ENCODE measurements at regions not wholly inside any gene's neighbourhood (a gene's known extent, or its start where the extent isn't known, plus 50 kb on each side); places are given as distances from the start of the nearest gene placed in this dataset.

- Histone ChIP-seq H3K4me3 (ENCODE audit: control insufficient read depth in 2 of 3, extremely low read depth in 1 of 3, insufficient read depth in 2 of 3, low read depth in 1 of 3, low read length in 3 of 3) (no peak overlapping the region), H3K36me3 (ENCODE audit: control insufficient read depth in 2 of 2, extremely low read depth in 1 of 2, insufficient read depth in 2 of 2, low read length in 2 of 2) (no peaks in the 10 kb centered on the region), H3K79me2 (ENCODE audit: control insufficient read depth, insufficient read depth, low read length) (no peaks in the 10 kb centered on the region), H3K9me1 (ENCODE audit: control insufficient read depth, extremely low read depth, insufficient read depth, low read length) (no peaks in the 10 kb centered on the region), H4K20me1 (ENCODE audit: control insufficient read depth, extremely low read depth, insufficient read depth, low read length) (no peaks in the 10 kb centered on the region), H3K9me3 (ENCODE audit: control insufficient read depth, low read depth, low read length) (no peaks in the 10 kb centered on the region), H3K9ac (ENCODE audit: control insufficient read depth, extremely low read depth, insufficient read depth, low read length) (no peak overlapping the region), H3K27ac (ENCODE audit: control insufficient read depth, insufficient read depth, low read length) (no peak overlapping the region), H2AFZ (ENCODE audit: control insufficient read depth, low read length) (no peak overlapping the region), H3K27me3 (ENCODE audit: control insufficient read depth, extremely low read depth, insufficient read depth, low read length) (no peaks in the 10 kb centered on the region), H3K4me2 (ENCODE audit: control insufficient read depth, extremely low read depth, insufficient read depth, low read depth, low read length) (no peak overlapping the region), H3K4me1 (ENCODE audit: control insufficient read depth, extremely low read depth, insufficient read depth, low read length) (no peaks in the 10 kb centered on the region)
- dilution Hi-C loops (cut with MboI; ENCODE audit: extremely low pct_ligation_motif_present, low sequenced_read_pairs), result no loop called here
- TF ChIP-seq CTCF (optimal IDR thresholded peaks at IDR 0.05 in 1 of 3, IDR thresholded peaks at IDR 0.05 in 1 of 3, conservative IDR thresholded peaks at IDR 0.05 in 1 of 3; ENCODE audit: extremely low read depth in 1 of 3, insufficient read depth in 2 of 3, low read length in 3 of 3), result peak; percentile 23 to 77 (median 34)
- TF ChIP-seq EZH2 (IDR thresholded peaks at IDR 0.05; ENCODE audit: low read length), result no peak
- no peak for DNase-seq (ENCODE audit: low read depth, low spot score)
- peak; percentile 46 for FAIRE-seq
Measured at GRCh38 chrX:3244955-3245354, 101.5 kb downstream of the MXRA5 start.

- Histone ChIP-seq H3K79me2 (ENCODE audit: control insufficient read depth, insufficient read depth, low read length) (no peaks in the 10 kb centered on the region), H3K9me3 (ENCODE audit: control insufficient read depth, low read depth, low read length) (no peaks in the 10 kb centered on the region), H3K27ac (ENCODE audit: control insufficient read depth, insufficient read depth, low read length) (no peak overlapping the region), H3K27me3 (ENCODE audit: control insufficient read depth, extremely low read depth, insufficient read depth, low read length) (no peaks in the 10 kb centered on the region), H3K4me3 (ENCODE audit: control insufficient read depth in 2 of 3, extremely low read depth in 1 of 3, insufficient read depth in 2 of 3, low read depth in 1 of 3, low read length in 3 of 3) (no peak overlapping the region), H3K4me2 (ENCODE audit: control insufficient read depth, extremely low read depth, insufficient read depth, low read depth, low read length) (peak overlapping the region; percentile 37), H3K36me3 (ENCODE audit: control insufficient read depth in 2 of 2, extremely low read depth in 1 of 2, insufficient read depth in 2 of 2, low read length in 2 of 2) (no peaks in the 10 kb centered on the region), H3K9me1 (ENCODE audit: control insufficient read depth, extremely low read depth, insufficient read depth, low read length) (no peaks in the 10 kb centered on the region), H4K20me1 (ENCODE audit: control insufficient read depth, extremely low read depth, insufficient read depth, low read length) (no peaks in the 10 kb centered on the region), H2AFZ (ENCODE audit: control insufficient read depth, low read length) (peak overlapping the region; percentile 12), H3K4me1 (ENCODE audit: control insufficient read depth, extremely low read depth, insufficient read depth, low read length) (no peaks in the 10 kb centered on the region), H3K9ac (ENCODE audit: control insufficient read depth, extremely low read depth, insufficient read depth, low read length) (no peak overlapping the region)
- DNase-seq (ENCODE audit: low read depth, low spot score) (no peak), FAIRE-seq (no peak)
- no peak for TF ChIP-seq EZH2 (IDR thresholded peaks at IDR 0.05; ENCODE audit: low read length)
- TF ChIP-seq CTCF (optimal IDR thresholded peaks at IDR 0.05 in 1 of 3, IDR thresholded peaks at IDR 0.05 in 1 of 3, conservative IDR thresholded peaks at IDR 0.05 in 1 of 3; ENCODE audit: extremely low read depth in 1 of 3, insufficient read depth in 2 of 3, low read length in 3 of 3), result no peak
- dilution Hi-C loops (cut with MboI; ENCODE audit: extremely low pct_ligation_motif_present, low sequenced_read_pairs), result no loop called here
Measured at GRCh38 chrX:3244203-3244743, 102.2 kb downstream of the MXRA5 start.
